GM12892 (cell line): ENCODE measurements at regions not wholly inside any gene's neighbourhood (a gene's known extent, or its start where the extent isn't known, plus 50 kb on each side); places are given as distances from the start of the nearest gene placed in this dataset.

Experiments used
- DNase-seq: peaks from one replicate; pipeline ENCODE4 v3.0.0; 2011; ENCODE audit not compliant: insufficient read length
- FAIRE-seq: peaks from 2 replicates; lab custom pipeline; 2011; peaks lifted over from hg19 to GRCh38; lab: Jason Lieb, UNC
- POLR2A ChIP-seq: IDR thresholded peaks from 2 replicates; pipeline ENCODE4 v1.6.1; 2011; ENCODE audit warnings: low read depth, low read length, control low read depth
- POLR2AphosphoS5 ChIP-seq: IDR thresholded peaks from 2 replicates; pipeline ENCODE4 v1.6.1; 2011; ENCODE audit warnings: low read depth, low read length, control low read depth
- TAF1 ChIP-seq: IDR thresholded peaks from 2 replicates; pipeline ENCODE4 v1.6.1; 2011; ENCODE audit warnings: low read depth, mild to moderate bottlenecking, control low read depth, low read length, borderline replicate concordance

- TF ChIP-seq POLR2AphosphoS5 = no peak
- no peak for TF ChIP-seq POLR2A
- TF ChIP-seq TAF1 = no peak
- peak; percentile 87 for FAIRE-seq
- no peak for DNase-seq
Observed at GRCh38 chr6:56758553-56758952, 115.9 kb upstream of the DST start.

GRCh38 chr6:56758120-56758519 lies 115.4 kb upstream of the DST start:
- DNase-seq = no peak
- FAIRE-seq = no peak

GRCh38 chr6:56757588-56757984 lies 114.9 kb upstream of the DST start:
- FAIRE-seq = peak; percentile 74
- DNase-seq = no peak
- TF ChIP-seq POLR2AphosphoS5 (no peak), POLR2A (no peak), TAF1 (no peak)

More at GRCh38 chr6:56758120-56758519, 115.4 kb upstream of the DST start:
- no peak for TF ChIP-seq TAF1
- TF ChIP-seq POLR2AphosphoS5 = no peak

DNA sequence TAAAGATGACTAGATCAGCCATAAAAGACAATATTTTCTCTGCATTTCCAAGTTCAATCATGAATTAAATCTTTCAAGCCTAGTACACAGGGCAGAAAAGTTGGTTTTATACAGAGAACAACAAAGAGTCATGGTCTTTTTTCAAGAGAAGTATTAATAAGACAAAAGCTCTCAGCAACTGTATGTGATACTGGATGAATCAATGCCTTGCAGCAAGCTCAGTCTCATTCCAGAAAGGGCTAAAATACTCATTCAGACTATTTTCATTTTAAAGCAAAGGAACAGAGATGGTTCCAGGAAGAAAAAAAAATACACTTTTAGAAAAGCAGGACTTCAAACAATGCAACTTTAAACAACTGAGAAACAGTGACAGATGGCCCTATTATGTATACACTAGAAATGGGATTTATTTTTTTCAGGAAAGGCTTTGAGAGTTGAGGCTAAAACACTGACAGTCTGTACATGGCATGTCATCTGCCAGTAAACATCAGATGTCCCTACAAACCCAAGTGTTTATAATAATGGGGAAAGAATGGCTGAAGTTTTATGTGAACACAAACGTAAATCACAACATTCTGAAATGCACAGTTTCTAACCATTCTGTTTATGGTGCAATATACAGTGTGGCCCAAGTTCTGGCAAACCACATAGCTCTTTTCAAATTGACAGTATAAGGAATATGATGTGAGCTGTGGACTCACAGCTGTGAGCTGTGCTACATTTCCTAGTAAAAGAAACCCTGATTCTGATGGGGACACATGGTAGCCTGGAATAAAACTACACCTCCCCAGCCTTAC lies 114.3 kb upstream of the DST start:
- no peak for DNase-seq
- FAIRE-seq = no peak
- TF ChIP-seq POLR2A (no peak), POLR2AphosphoS5 (no peak), TAF1 (no peak)

GRCh38 chr6:56756219-56756789 lies 113.6 kb upstream of the DST start:
- DNase-seq = no peak
- TF ChIP-seq TAF1 (no peak), POLR2AphosphoS5 (no peak), POLR2A (no peak)
- FAIRE-seq = no peak

DNA sequence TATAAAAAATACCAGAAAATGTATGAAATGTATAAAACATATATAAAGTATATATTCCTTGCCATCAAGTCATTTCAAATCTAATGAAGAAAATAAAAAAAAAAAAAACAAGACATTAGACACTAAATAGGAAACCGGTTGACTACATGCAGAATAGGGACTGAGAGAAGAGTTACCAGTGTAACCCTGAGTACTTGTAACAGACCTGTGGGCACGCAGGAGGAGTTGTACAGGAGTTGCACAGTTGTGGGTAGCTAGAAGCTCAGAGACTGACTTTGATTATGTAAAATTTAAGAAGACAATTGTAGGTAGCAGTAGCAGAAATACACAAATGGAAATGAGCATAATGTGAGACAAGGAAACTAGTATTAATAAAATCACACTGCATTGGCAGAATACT lies 112.4 kb upstream of the DST start:
- no peak for DNase-seq

GRCh38 chr6:56753811-56754210 lies 111.1 kb upstream of the DST start:
- DNase-seq = no peak
- FAIRE-seq = no peak
- no peak for TF ChIP-seq POLR2A
- TF ChIP-seq POLR2AphosphoS5 = no peak
- TF ChIP-seq TAF1 = no peak

More for the DNA sequence above, 112.4 kb upstream of the DST start:
- FAIRE-seq = no peak
- TF ChIP-seq TAF1 (no peak), POLR2A (no peak)

- DNase-seq (no peak), FAIRE-seq (no peak)
- TF ChIP-seq POLR2A (no peak), TAF1 (no peak), POLR2AphosphoS5 (no peak)
Observed at GRCh38 chr6:56752534-56752933, 109.8 kb upstream of the DST start.

DNA sequence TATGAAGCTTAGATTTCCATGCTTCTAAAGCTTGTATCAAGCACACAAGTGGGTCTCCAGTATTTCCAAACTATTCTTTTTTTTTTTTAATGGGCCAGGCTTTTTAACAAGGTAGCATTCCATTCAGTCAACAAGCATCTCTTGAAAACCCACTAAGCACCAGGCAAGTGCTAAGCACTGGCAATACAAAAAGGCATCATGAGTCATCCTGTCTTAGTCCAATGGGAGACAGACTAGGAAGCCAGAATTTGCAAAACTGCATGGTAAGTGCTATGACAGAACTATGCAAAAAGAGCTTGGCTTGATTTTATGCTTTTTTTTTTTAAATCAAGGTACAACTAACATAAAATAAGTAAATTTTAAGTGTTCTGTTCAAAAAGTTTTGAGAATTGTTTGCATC lies 109.3 kb upstream of the DST start:
- TF ChIP-seq TAF1 = no peak
- no peak for FAIRE-seq
- no peak for DNase-seq

- no peak for FAIRE-seq
- TF ChIP-seq POLR2A = no peak
- TF ChIP-seq TAF1 = no peak
- TF ChIP-seq POLR2AphosphoS5 = no peak
- DNase-seq = no peak
Observed at GRCh38 chr6:56751604-56752003, 108.9 kb upstream of the DST start.

DNA sequence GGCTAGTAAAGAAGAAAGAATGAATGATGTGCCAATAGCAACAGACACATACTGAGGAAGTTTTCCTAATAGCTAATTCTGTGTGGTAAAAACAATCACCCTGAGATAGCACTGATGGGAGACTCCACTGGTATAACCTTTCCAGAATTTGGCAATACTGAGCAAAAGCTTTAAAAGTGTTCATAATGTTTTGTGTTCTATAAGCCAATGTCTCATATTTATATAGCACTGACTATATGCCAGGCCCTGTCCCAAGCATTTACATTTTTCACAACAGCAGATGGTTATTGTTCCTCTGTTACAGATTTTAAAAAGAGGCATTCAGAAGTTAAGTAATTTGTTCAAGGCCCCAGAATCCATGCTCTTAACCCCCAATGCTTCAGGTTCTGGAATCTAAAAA lies 108.0 kb upstream of the DST start:
- DNase-seq (no peak), FAIRE-seq (no peak)

DNA sequence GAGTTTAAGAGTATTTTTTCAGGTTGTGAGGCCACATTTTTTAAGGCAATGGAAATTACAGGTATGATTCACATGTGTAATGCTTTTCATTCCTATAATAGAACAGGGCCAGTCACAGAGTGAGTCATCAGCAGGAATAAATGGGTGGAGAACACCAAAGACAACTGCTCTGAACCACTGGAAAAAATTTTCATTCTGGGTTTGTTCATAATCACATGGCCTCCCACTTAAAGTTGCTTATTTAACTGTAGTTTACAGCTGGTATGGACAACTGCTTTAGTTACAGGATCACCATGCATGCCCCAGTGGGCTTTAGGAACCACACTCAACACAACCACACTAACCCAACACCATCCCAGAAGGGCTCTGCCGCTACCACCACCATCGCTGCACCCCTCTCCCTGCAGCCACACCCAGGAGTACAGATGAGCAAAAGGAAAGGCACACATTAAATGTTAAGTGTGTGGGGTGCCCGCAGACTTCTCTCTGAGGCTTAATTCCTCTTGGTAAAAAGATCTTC lies 107.0 kb upstream of the DST start:
- FAIRE-seq = no peak
- no peak for DNase-seq

More for the DNA sequence above, 108.0 kb upstream of the DST start:
- TF ChIP-seq POLR2AphosphoS5 (no peak), TAF1 (no peak), POLR2A (no peak)

More for the DNA sequence above, 107.0 kb upstream of the DST start:
- no peak for TF ChIP-seq POLR2AphosphoS5
